HG02938 (cell line): ENCODE measurements at regions not wholly inside any gene's neighbourhood (a gene's known extent, or its start where the extent isn't known, plus 50 kb on each side); places are given as distances from the start of the nearest gene placed in this dataset.
"Not testable (repeated sequence)": the region's sequence is repeated elsewhere in the genome, so short reads cannot be mapped to it uniquely, and the experiment has no call there.

Experiments
- ATAC-seq: cut with Tn5 transposase; IDR thresholded peaks from one replicate; pipeline ENCODE4 v1.9.1; 2021; ENCODE audit warnings: mild to moderate bottlenecking, moderate library complexity; ENCODE audit not compliant: unreplicated experiment

GRCh38 chr3:27779176-27779575, 57.1 kb upstream of the EOMES start:
- no peak for ATAC-seq

GRCh38 chr3:27789420-27789819, 67.3 kb upstream of the EOMES start:
- no peak for ATAC-seq

- no peak for ATAC-seq
Observed at GRCh38 chr3:27791956-27792355, 69.8 kb upstream of the EOMES start.

- ATAC-seq = no peak
Observed at GRCh38 chr3:27792869-27793268, 70.7 kb upstream of the EOMES start.

- ATAC-seq = no peak
Observed at GRCh38 chr3:27794211-27794610, 72.1 kb upstream of the EOMES start.

- ATAC-seq = no peak
Observed at GRCh38 chr3:27796365-27796875, 74.3 kb upstream of the EOMES start.

DNA sequence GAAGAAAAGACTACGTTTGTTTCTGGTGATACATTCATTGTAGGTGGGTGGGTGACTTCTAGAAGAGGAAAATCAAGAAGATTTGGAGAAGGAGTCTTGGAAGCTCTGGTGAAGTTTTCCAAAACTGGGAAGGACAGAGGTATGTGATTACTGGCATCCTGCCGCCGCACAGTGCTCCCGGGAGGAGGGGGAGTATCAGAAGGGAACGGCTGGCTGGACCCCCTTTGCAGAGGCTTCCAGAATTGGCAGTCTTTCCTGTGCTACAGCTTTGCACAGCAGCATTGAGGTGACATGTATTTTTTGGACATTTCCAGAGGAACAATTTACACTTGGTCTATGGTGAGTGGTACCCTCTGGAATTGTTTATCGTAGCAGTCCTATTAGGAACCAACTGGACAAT, 75.7 kb upstream of the EOMES start:
- ATAC-seq = no peak

GRCh38 chr3:27800261-27800660, 78.1 kb upstream of the EOMES start:
- no peak for ATAC-seq

DNA sequence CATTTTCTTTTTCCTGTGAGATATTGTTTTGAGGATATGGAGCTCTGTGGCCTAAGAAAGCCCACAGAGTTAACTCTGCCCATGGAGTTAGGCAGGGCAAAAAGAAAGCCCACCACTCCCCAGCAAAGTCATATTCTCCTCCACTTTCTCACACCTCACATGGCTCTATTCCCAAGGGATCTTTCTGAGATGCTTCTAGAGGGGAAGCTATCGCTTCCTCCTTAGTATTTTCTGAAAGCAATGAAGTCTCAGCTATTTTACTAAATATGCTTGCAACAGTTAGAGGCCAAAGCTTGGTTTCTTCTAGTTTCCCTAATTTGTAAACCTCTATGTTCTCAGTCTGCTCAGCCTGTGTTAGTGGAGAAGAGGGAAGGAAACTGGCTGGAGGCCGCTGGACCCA, 80.3 kb upstream of the EOMES start:
- ATAC-seq = no peak

- ATAC-seq = no peak
Observed at GRCh38 chr3:27802849-27803248, 80.7 kb upstream of the EOMES start.

GRCh38 chr3:27805282-27805681, 83.2 kb upstream of the EOMES start:
- no peak for ATAC-seq

- no peak for ATAC-seq
Observed at GRCh38 chr3:27813255-27813654, 91.1 kb upstream of the EOMES start.

DNA sequence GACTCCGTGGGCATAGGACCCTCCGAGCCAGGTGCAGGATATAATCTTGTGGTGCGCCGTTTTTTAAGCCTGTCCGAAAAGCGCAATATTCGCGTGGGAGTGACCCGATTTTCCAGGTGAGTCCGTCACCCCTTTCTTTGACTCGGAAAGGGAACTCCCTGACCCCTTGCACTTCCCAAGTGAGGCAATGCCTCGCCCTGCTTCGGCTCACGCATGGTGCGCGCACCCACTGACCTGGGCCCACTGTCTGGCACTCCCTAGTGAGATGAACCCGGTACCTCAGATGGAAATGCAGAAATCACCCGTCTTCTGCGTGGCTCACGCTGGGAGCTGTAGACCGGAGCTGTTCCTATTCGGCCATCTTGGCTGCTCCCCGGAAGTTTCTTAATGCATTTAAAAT, 99.5 kb upstream of the EOMES start:
- not testable (repeated sequence) for ATAC-seq

DNA sequence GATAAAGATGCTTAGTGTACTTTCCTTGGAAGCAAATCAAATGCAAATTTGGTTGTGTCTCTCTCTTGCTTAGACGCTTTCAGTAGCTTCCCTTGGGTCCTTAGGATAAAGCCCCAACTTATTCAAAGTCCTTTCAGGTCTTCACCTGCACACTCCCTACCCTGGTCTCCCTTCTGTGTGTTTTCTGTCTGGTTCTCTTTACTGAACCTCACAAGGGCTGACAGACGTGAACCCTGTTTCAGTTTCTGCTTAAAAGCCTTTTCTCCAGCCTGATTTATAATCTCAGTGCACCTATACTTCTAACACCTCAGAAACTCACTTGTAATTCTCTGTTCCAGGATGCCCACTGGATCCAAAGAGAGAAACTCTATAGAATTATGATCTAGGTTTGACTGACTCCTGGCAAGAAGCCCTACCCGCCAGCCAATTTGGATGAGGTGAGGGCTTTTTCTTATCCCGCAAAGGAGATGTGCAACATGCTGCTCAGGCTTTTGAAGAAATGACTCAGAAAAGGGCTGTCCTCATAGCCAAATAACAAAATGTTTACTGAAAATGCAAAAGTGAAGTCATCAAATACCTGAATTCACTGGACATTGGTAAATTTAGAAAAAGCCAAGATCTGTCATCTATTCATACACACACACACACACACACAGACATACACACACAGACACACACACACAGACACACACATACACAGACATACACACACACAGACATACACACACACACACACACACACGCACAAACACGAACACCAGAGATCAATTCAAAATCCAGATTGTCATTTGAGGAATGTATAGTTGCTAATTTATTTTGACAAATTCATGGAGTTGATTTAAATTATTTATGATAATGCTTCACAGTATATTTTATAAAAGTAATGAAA, 102.4 kb upstream of the EOMES start:
- no peak for ATAC-seq

DNA sequence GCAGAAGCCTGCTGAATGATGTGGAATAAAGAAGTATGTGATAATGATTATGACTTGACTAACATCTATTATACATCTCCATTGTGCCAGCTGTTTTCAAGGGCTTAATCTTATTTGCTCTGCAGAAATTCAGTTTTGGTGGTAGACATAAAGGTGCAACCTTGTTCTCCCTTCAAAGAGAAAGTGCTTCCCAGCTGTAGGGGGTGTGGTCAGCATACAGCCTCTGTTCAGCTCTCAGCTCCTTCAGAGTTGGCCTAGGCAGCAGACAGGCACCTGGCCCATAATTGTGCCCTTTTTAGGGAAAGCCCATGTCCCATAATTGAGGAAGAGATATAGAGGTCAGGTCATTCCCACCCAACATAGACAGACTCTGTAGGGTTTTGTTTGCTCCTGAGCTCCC, 104.3 kb upstream of the EOMES start:
- no peak for ATAC-seq

DNA sequence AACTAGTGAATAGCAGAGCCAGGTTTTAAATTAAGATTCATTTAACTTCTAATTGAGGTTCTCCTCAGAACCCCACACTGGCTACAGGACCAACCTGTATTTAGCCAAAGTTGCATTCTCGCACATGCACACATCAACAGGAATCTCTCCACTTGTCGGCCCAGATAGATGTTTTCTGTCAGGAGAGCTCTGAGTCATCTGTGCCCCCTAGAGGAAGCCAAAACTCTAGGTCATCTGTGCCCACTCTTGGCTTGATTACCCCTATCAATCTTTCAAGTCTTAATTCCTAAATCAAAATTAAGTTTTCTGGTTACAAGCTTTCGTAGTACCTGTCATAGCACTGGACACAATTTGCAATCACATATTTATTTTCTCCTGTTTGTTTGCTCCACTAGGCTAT, 104.9 kb upstream of the EOMES start:
- no peak for ATAC-seq

DNA sequence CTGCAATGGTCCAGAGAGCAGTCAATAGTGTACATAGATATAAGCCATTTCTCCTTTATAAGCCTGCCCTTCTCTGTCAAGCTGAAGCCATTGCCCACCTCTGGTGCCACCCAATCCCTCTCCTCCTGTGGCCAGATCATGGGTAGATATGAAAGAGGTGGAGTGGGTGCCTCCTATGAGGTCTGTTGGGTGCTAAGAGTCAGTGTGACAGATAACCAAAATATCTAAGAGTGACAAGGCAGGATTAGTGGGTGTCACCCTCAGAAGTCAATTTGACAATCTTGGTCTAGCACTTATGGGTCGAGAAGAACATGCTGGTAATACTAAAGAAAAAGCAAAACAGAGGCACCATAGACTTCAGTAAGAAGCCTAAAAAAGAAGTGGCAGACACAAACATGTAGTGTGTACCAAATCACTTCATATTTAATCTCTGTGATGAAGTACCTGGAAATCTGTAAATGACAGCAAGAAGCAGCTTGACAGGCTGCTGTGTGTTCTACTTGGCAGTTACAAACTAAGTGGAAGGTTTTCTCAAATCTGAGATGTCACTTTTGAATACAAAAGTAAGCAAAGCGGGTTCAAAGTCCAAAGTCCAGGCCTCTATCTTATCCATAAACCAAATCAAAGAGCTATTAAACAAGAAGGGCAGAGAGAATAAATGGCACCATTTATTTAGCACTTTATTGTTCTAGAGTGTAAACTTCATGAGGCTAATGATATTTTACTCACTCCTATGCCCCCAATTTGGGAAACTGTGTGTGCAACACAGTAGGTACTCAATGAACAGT, 118.9 kb upstream of the EOMES start:
- ATAC-seq = no peak

GRCh38 chr3:27844052-27844675, 122.0 kb upstream of the EOMES start:
- ATAC-seq = no peak

- no peak for ATAC-seq
Observed at GRCh38 chr3:27847697-27848096, 125.6 kb upstream of the EOMES start.

- ATAC-seq = no peak
Observed at GRCh38 chr3:27848826-27849225, 126.7 kb upstream of the EOMES start.

DNA sequence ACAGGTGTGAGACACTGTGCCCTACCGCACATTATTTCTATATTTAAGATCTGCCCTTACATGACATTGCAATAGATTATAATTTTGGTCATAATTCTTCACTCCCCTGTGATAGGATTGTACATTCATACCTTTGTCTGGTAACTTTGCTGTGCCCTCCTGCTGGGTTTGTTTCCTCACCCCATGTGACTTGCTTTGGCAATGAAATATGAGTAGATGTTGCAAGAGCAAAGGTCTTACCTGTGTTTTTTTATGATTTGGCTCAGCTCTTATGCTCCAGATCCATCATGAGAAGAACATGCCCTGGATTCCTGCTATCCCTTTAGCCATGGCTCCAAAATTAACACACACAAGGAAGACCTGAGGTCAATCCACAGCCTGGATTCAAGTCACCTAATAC, 137.7 kb upstream of the EOMES start:
- ATAC-seq = no peak
